ENCODE measurements at regions not wholly inside any gene's neighbourhood (a gene's known extent, or its start where the extent isn't known, plus 50 kb on each side); places are given as distances from the start of the nearest gene placed in this dataset.
"Not testable (repeated sequence)": the region's sequence is repeated elsewhere in the genome, so short reads cannot be mapped to it uniquely, and the experiment has no call there.

DNA sequence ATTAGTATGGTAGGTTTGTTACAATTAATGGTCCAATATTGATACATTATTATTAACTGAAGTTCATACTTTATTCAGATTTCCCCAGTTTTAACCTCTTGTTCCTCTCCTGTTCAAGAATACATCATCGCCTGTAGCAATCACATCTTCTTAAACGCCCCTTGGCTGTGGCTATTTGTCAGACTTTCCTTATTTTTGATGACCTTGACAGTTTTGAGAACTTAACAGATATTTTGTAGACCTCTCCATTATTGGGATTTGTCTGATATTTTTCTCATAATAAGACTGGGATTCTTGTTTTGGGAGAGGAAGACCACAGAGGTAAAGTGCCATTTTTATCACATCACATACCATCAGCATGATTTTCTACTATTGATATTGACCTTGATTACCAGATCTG lies 112.3 kb upstream of the MARCHF11 start:
- Mint-ChIP-seq H3K9me3 (ENCODE audit: unreplicated experiment) (peaks cover 12% of the 10 kb centered on the region), H3K36me3 (ENCODE audit: insufficient read depth, unreplicated experiment) (no peaks in the 10 kb centered on the region), H3K27me3 (ENCODE audit: insufficient read depth, unreplicated experiment) (peaks cover 6% of the 10 kb centered on the region), H3K4me3 (ENCODE audit: unreplicated experiment) (no peak overlapping the region), H3K4me1 (ENCODE audit: low read depth, unreplicated experiment) (no peaks in the 10 kb centered on the region), H3K27ac (ENCODE audit: unreplicated experiment) (no peak overlapping the region)
- DNase-seq, result no peak
- no peaks in the 10 kb centered on the region for H3K9me3 ChIP-seq
- TF ChIP-seq, protein P1, sequence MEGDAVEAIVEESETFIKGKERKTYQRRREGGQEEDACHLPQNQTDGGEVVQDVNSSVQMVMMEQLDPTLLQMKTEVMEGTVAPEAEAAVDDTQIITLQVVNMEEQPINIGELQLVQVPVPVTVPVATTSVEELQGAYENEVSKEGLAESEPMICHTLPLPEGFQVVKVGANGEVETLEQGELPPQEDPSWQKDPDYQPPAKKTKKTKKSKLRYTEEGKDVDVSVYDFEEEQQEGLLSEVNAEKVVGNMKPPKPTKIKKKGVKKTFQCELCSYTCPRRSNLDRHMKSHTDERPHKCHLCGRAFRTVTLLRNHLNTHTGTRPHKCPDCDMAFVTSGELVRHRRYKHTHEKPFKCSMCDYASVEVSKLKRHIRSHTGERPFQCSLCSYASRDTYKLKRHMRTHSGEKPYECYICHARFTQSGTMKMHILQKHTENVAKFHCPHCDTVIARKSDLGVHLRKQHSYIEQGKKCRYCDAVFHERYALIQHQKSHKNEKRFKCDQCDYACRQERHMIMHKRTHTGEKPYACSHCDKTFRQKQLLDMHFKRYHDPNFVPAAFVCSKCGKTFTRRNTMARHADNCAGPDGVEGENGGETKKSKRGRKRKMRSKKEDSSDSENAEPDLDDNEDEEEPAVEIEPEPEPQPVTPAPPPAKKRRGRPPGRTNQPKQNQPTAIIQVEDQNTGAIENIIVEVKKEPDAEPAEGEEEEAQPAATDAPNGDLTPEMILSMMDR (IDR thresholded peaks at IDR 0.05; ENCODE audit: insufficient read depth in 1 of 2, low read depth in 1 of 2, low read length in 1 of 2, severe bottlenecking in 1 of 2, unreplicated experiment in 1 of 2), result no peak
- CTCF ChIA-PET, result no interaction called here
- no peaks in the 10 kb centered on the region for H3K27me3 ChIP-seq (replicated peaks; ENCODE audit: control insufficient read depth, insufficient read depth, low read length)
- no peaks in the 10 kb centered on the region for H3K4me1 ChIP-seq
- intact Hi-C loops (cut with micrococcal nuclease; ENCODE audit: unreplicated experiment), result no loop called here
- BruUV-seq (replicated peaks), result no TSS peak
- H3K4me3 ChIP-seq (ENCODE audit: low read depth, low read length), result no peak overlapping the region
- POLR2A ChIA-PET, result no interaction called here
- no peaks in the 10 kb centered on the region for H3K36me3 ChIP-seq (ENCODE audit: control insufficient read depth, insufficient read depth, low read length)

DNA sequence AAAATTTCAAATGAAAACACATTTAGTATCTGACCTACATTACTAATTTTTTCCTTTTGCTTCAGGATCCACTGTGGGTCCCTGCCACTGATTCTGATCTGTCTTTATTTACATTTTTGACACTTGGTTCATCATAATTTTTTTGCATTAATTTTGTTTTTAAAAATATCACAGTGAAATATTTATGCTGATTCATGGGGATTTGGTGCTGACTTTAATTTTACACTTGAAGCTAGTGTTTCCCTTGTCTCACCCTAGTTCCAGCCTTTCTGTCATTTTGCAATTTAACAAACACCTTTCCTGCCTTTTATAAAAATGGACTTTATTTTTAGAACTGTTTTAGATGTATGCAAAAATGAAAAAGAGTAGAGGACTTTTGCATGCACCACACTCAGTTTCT lies 111.9 kb upstream of the MARCHF11 start:
- BruUV-seq (replicated peaks), result no TSS peak
- Mint-ChIP-seq H3K27ac (ENCODE audit: unreplicated experiment) (no peak overlapping the region), H3K4me3 (ENCODE audit: unreplicated experiment) (no peak overlapping the region), H3K9me3 (ENCODE audit: unreplicated experiment) (peaks cover 8% of the 10 kb centered on the region), H3K36me3 (ENCODE audit: insufficient read depth, unreplicated experiment) (no peaks in the 10 kb centered on the region), H3K27me3 (ENCODE audit: insufficient read depth, unreplicated experiment) (peaks cover 6% of the 10 kb centered on the region), H3K4me1 (ENCODE audit: low read depth, unreplicated experiment) (no peaks in the 10 kb centered on the region)
- no peak for DNase-seq
- no peaks in the 10 kb centered on the region for H3K36me3 ChIP-seq (ENCODE audit: control insufficient read depth, insufficient read depth, low read length)
- intact Hi-C loops (cut with micrococcal nuclease; ENCODE audit: unreplicated experiment), result no loop called here
- H3K27me3 ChIP-seq (replicated peaks; ENCODE audit: control insufficient read depth, insufficient read depth, low read length), result no peaks in the 10 kb centered on the region
- ChIA-PET POLR2A (no interaction called here), CTCF (no interaction called here)
- H3K4me1 ChIP-seq, result no peaks in the 10 kb centered on the region
- H3K9me3 ChIP-seq, result no peaks in the 10 kb centered on the region
- TF ChIP-seq, protein P1 (IDR thresholded peaks at IDR 0.05; ENCODE audit: insufficient read depth in 1 of 2, low read depth in 1 of 2, low read length in 1 of 2, severe bottlenecking in 1 of 2, unreplicated experiment in 1 of 2), result no peak
- no peak overlapping the region for H3K4me3 ChIP-seq (ENCODE audit: low read depth, low read length)

DNA sequence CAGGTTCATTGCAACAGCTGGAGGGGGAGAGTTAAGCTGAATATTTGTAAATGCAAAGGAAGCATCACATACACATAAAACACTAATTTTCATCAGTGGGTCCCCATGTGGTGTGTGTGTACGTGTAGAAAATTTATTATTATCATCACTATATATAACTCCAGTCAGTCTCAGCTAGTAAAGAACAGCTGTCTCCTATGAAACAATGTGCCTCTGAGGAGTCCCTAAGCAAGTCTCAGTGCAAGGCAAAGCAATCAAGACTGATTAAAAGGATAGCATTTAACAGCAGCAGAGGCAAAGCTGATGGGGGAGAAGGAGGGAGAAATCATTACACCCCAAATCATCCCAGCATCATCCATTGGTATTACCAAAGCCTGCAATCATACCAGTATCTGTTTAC lies 104.2 kb upstream of the MARCHF11 start:
- no peak overlapping the region for H3K4me3 ChIP-seq (ENCODE audit: low read depth, low read length)
- Mint-ChIP-seq H3K27ac (ENCODE audit: unreplicated experiment) (no peak overlapping the region), H3K36me3 (ENCODE audit: insufficient read depth, unreplicated experiment) (no peaks in the 10 kb centered on the region), H3K4me1 (ENCODE audit: low read depth, unreplicated experiment) (no peaks in the 10 kb centered on the region), H3K9me3 (ENCODE audit: unreplicated experiment) (no peaks in the 10 kb centered on the region), H3K27me3 (ENCODE audit: insufficient read depth, unreplicated experiment) (peaks cover 6% of the 10 kb centered on the region), H3K4me3 (ENCODE audit: unreplicated experiment) (no peak overlapping the region)
- ChIA-PET POLR2A (no interaction called here), CTCF (no interaction called here)
- no peaks in the 10 kb centered on the region for H3K4me1 ChIP-seq
- no peaks in the 10 kb centered on the region for H3K36me3 ChIP-seq (ENCODE audit: control insufficient read depth, insufficient read depth, low read length)
- H3K9me3 ChIP-seq, result no peaks in the 10 kb centered on the region
- intact Hi-C loops (cut with micrococcal nuclease; ENCODE audit: unreplicated experiment), result no loop called here
- no peak for DNase-seq
- TF ChIP-seq, protein P1 (IDR thresholded peaks at IDR 0.05; ENCODE audit: insufficient read depth in 1 of 2, low read depth in 1 of 2, low read length in 1 of 2, severe bottlenecking in 1 of 2, unreplicated experiment in 1 of 2), result no peak
- no peaks in the 10 kb centered on the region for H3K27me3 ChIP-seq (replicated peaks; ENCODE audit: control insufficient read depth, insufficient read depth, low read length)
- BruUV-seq (replicated peaks), result no TSS peak

DNA sequence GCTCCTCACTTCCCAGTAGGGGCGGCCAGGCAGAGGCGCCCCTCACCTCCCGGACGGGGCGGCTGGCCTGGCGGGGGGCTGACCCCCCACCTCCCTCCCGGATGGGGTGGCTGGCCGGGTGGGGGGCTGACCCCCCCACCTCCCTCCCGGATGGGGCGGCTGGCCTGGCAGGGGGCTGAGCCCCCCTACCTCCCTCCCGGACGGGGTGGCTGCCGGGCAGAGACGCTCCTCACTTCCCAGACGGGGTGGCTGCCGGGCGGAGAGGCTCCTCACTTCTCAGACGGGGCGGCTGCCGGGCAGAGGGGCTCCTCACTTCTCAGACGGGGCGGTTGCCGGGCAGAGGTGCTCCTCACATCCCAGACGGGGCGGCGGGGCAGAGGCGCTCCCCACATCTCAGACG lies 97.3 kb upstream of the MARCHF11 start:
- H3K4me1 ChIP-seq; H3K27me3 ChIP-seq (replicated peaks; ENCODE audit: control insufficient read depth, insufficient read depth, low read length); H3K9me3 ChIP-seq; CTCF ChIA-PET; H3K4me3 Mint-ChIP-seq (ENCODE audit: unreplicated experiment); H3K27ac Mint-ChIP-seq (ENCODE audit: unreplicated experiment); DNase-seq; intact Hi-C loops (cut with micrococcal nuclease; ENCODE audit: unreplicated experiment); H3K9me3 Mint-ChIP-seq (ENCODE audit: unreplicated experiment); H3K36me3 Mint-ChIP-seq (ENCODE audit: insufficient read depth, unreplicated experiment); H3K4me3 ChIP-seq (ENCODE audit: low read depth, low read length); H3K36me3 ChIP-seq (ENCODE audit: control insufficient read depth, insufficient read depth, low read length); H3K27me3 Mint-ChIP-seq (ENCODE audit: insufficient read depth, unreplicated experiment); POLR2A ChIA-PET; BruUV-seq (replicated peaks): not testable (repeated sequence)
- H3K4me1 Mint-ChIP-seq (ENCODE audit: low read depth, unreplicated experiment), result peaks cover 10% of the 10 kb centered on the region
